Loucy (cell line): ENCODE measurements at regions not wholly inside any gene's neighbourhood (a gene's known extent, or its start where the extent isn't known, plus 50 kb on each side); places are given as distances from the start of the nearest gene placed in this dataset.

Experiments used
- EZH2phosphoT487 ChIP-seq: fragments of 200-600 bp; IDR thresholded peaks from 2 replicates; pipeline ENCODE4 v1.6.1; 2018; ENCODE audit warnings: antibody characterized with exemption, mild to moderate bottlenecking, moderate library complexity, borderline replicate concordance
- TF ChIP-seq, protein P1 (sequence below): fragments of 200-600 bp; sonication (generic); conservative IDR thresholded peaks from 2 replicates; pipeline ENCODE4 v1.5.1; 2014; ENCODE audit warnings: mild to moderate bottlenecking, antibody characterized with exemption, low read length

GRCh38 chr7:359766-360361 is 69.9 kb downstream of the FOXL3 start:
- TF ChIP-seq, protein P1, sequence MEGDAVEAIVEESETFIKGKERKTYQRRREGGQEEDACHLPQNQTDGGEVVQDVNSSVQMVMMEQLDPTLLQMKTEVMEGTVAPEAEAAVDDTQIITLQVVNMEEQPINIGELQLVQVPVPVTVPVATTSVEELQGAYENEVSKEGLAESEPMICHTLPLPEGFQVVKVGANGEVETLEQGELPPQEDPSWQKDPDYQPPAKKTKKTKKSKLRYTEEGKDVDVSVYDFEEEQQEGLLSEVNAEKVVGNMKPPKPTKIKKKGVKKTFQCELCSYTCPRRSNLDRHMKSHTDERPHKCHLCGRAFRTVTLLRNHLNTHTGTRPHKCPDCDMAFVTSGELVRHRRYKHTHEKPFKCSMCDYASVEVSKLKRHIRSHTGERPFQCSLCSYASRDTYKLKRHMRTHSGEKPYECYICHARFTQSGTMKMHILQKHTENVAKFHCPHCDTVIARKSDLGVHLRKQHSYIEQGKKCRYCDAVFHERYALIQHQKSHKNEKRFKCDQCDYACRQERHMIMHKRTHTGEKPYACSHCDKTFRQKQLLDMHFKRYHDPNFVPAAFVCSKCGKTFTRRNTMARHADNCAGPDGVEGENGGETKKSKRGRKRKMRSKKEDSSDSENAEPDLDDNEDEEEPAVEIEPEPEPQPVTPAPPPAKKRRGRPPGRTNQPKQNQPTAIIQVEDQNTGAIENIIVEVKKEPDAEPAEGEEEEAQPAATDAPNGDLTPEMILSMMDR = no peak
- no peak for TF ChIP-seq EZH2phosphoT487
